Panc1 (cell line): ENCODE measurements at regions not wholly inside any gene's neighbourhood (a gene's known extent, or its start where the extent isn't known, plus 50 kb on each side); places are given as distances from the start of the nearest gene placed in this dataset.

Source experiments
- ATAC-seq: fragments of 200-7000 bp; cut with Tn5 transposase; 2 replicates; pipeline ENCODE4 v1.9.1; 2020; ENCODE audit warnings: mild to moderate bottlenecking, moderate library complexity
- BruUV-seq: library from RNA; stranded (reverse); fragments of 400-500 nt; replicated peaks from 2 replicates; lab custom pipeline; 2021; lab: Mats Ljungman, UMichigan
- CTCF ChIA-PET: fragments of 300-600 bp; sonication (Branson Sonifier 250); formaldehyde crosslinking; loops from one replicate; lab custom pipeline; 2022; ENCODE audit warnings: antibody characterized with exemption; lab: Charles Lee
- POLR2A ChIA-PET: fragments of 300-600 bp; sonication (Branson Sonifier 250); formaldehyde crosslinking; loops from one replicate; lab custom pipeline; 2022; ENCODE audit warnings: antibody characterized with exemption; lab: Charles Lee
- DNase-seq: peaks from one replicate; pipeline ENCODE4 v3.0.0-alpha.2; 2010; ENCODE audit warnings: low read depth, low spot score
- H3K27ac ChIP-seq: 2 replicates; pipeline ENCODE4 v1.5.1; 2011; ENCODE audit warnings: mild to moderate bottlenecking, low read length, inconsistent platforms
- H3K27me3 ChIP-seq: fragments of 200-500 bp; sonication (Bioruptor generic); 2 replicates; pipeline ENCODE4 v1.6.0; 2014; ENCODE audit warnings: low read length, inconsistent platforms; ENCODE audit not compliant: control insufficient read depth, insufficient read depth
- H3K36me3 ChIP-seq: fragments of 200-500 bp; sonication (Bioruptor generic); 2 replicates; pipeline ENCODE4 v1.5.1; 2014; ENCODE audit warnings: inconsistent platforms, mild to moderate bottlenecking, low read length, moderate library complexity; ENCODE audit not compliant: control insufficient read depth, insufficient read depth
- H3K4me1 ChIP-seq: 2 replicates; pipeline ENCODE4 v1.5.1; 2011; ENCODE audit warnings: inconsistent platforms, mild to moderate bottlenecking, low read length, moderate library complexity; ENCODE audit not compliant: control insufficient read depth, insufficient read depth
- H3K4me3 ChIP-seq, 2 experiments: 2 replicates each; pipeline ENCODE4 v1.5.1; 2011 to 2012; ENCODE audit warnings: low read depth in 2 of 2, low read length in 2 of 2, mild to moderate bottlenecking in 2 of 2, inconsistent platforms in 1 of 2, moderate library complexity in 1 of 2
- H3K9me3 ChIP-seq: fragments of 200-500 bp; sonication (Bioruptor generic); 2 replicates; pipeline ENCODE4 v1.5.1; 2014; ENCODE audit warnings: low read depth, mild to moderate bottlenecking, inconsistent platforms, low read length, moderate library complexity; ENCODE audit not compliant: control insufficient read depth, insufficient read depth
- POLR2AphosphoS5 ChIP-seq: IDR thresholded peaks from 2 replicates; pipeline ENCODE4 v1.6.1; 2012; ENCODE audit warnings: mild to moderate bottlenecking, low read depth, low read length, moderate library complexity
- SIN3A ChIP-seq: IDR thresholded peaks from 2 replicates; pipeline ENCODE4 v1.6.1; 2012; ENCODE audit warnings: low read depth, mild to moderate bottlenecking, low read length, moderate library complexity, borderline replicate concordance; ENCODE audit not compliant: insufficient read depth
- TCF7L2 ChIP-seq: IDR thresholded peaks from 2 replicates; pipeline ENCODE4 v1.6.1; 2011; ENCODE audit warnings: mild to moderate bottlenecking, low read depth, low read length, inconsistent platforms
- in situ Hi-C: cut with HindIII; loops from 2 replicates; pipeline ENCODE4 v1.10.0; 2016; ENCODE audit warnings: low sequenced_read_pairs, low pct_unique_long_range_greater_than_20kb
- intact Hi-C: fragments of 100-400 bp; cut with micrococcal nuclease; formaldehyde crosslinking; loops from one replicate; pipeline ENCODE4 v1.10.0; 2022; ENCODE audit not compliant: unreplicated experiment
- TF ChIP-seq, protein P1 (sequence below): fragments of 450-650 bp; IDR thresholded peaks from 2 replicates; pipeline ENCODE4 v1.5.1; 2017; ENCODE audit warnings: mild to moderate bottlenecking
- TF ChIP-seq, protein P2 (sequence below), 2 experiments: IDR thresholded peaks; 2 replicates each; pipeline ENCODE4 v1.6.1; 2011 to 2012; ENCODE audit warnings: low read depth in 2 of 2, control low read depth in 1 of 2, low read length in 1 of 2, mild to moderate bottlenecking in 1 of 2, moderate library complexity in 1 of 2; ENCODE audit not compliant: insufficient read depth in 1 of 2

DNA sequence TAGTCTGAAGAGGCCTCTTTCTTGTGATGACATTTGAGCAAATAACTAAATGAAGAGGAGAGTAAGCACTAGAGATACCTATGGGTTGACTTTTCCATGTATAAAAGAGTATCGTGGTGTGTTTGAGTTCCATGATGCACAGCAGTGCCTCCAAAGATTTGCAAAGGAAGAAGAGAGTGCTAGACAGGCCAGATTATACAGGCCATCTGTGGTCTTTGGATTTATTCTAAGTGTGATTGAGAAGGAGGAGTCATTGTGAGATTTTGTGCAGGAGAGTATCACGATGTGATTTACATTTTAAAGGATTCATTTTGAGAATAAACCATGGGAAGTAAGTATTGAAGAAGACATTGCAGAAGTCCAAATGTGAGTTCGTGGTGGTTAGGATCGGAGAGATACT, 695.9 kb upstream of the FAM98A start:
- ChIA-PET CTCF (no interaction called here), POLR2A (no interaction called here)
- H3K36me3 ChIP-seq: no peaks in the 10 kb centered on the region
- H3K4me1 ChIP-seq: no peaks in the 10 kb centered on the region
- no peaks in the 10 kb centered on the region for H3K9me3 ChIP-seq
- no peak for TF ChIP-seq TCF7L2
- TF ChIP-seq POLR2AphosphoS5: no peak
- TF ChIP-seq, protein P1, sequence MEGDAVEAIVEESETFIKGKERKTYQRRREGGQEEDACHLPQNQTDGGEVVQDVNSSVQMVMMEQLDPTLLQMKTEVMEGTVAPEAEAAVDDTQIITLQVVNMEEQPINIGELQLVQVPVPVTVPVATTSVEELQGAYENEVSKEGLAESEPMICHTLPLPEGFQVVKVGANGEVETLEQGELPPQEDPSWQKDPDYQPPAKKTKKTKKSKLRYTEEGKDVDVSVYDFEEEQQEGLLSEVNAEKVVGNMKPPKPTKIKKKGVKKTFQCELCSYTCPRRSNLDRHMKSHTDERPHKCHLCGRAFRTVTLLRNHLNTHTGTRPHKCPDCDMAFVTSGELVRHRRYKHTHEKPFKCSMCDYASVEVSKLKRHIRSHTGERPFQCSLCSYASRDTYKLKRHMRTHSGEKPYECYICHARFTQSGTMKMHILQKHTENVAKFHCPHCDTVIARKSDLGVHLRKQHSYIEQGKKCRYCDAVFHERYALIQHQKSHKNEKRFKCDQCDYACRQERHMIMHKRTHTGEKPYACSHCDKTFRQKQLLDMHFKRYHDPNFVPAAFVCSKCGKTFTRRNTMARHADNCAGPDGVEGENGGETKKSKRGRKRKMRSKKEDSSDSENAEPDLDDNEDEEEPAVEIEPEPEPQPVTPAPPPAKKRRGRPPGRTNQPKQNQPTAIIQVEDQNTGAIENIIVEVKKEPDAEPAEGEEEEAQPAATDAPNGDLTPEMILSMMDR: no peak
- TF ChIP-seq SIN3A: no peak
- TF ChIP-seq, protein P2, sequence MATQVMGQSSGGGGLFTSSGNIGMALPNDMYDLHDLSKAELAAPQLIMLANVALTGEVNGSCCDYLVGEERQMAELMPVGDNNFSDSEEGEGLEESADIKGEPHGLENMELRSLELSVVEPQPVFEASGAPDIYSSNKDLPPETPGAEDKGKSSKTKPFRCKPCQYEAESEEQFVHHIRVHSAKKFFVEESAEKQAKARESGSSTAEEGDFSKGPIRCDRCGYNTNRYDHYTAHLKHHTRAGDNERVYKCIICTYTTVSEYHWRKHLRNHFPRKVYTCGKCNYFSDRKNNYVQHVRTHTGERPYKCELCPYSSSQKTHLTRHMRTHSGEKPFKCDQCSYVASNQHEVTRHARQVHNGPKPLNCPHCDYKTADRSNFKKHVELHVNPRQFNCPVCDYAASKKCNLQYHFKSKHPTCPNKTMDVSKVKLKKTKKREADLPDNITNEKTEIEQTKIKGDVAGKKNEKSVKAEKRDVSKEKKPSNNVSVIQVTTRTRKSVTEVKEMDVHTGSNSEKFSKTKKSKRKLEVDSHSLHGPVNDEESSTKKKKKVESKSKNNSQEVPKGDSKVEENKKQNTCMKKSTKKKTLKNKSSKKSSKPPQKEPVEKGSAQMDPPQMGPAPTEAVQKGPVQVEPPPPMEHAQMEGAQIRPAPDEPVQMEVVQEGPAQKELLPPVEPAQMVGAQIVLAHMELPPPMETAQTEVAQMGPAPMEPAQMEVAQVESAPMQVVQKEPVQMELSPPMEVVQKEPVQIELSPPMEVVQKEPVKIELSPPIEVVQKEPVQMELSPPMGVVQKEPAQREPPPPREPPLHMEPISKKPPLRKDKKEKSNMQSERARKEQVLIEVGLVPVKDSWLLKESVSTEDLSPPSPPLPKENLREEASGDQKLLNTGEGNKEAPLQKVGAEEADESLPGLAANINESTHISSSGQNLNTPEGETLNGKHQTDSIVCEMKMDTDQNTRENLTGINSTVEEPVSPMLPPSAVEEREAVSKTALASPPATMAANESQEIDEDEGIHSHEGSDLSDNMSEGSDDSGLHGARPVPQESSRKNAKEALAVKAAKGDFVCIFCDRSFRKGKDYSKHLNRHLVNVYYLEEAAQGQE (IDR thresholded peaks at IDR 0.05; ENCODE audit: insufficient read depth in 1 of 2, low read depth in 2 of 2, low read length in 1 of 2): no peak
- no TSS peak for BruUV-seq
- no peak overlapping the region for H3K27ac ChIP-seq
- in situ Hi-C loops: no loop called here
- intact Hi-C loops: no loop called here
- H3K27me3 ChIP-seq: no peaks in the 10 kb centered on the region
- no peak overlapping the region for H3K4me3 ChIP-seq
- ATAC-seq (no peak), DNase-seq (no peak)

DNA sequence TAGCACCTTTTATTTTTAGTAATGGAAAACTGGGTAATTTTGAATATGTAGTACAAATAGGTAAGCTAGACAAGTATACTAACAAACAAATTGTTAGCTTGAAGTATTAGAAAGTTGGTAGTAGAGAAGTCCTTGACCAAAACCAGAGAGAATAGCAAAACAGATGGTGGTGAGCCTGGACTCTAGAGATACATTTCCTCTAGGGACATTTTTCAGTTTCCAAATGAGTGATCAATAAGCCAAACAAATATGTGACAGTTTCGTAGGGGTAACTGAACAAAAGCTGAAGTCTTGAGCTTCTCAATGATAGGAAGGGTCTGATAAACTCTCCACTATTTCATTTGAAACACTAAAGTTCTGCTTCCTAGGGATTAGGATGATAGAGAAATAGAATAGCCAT, 692.0 kb upstream of the FAM98A start:
- CTCF ChIA-PET: no interaction called here
- H3K9me3 ChIP-seq: no peaks in the 10 kb centered on the region
- intact Hi-C loops: no loop called here
- no peaks in the 10 kb centered on the region for H3K36me3 ChIP-seq
- no TSS peak for BruUV-seq
- TF ChIP-seq, protein P2 (IDR thresholded peaks at IDR 0.05; ENCODE audit: insufficient read depth in 1 of 2, low read depth in 2 of 2, low read length in 1 of 2): no peak
- TF ChIP-seq, protein P1: no peak
- TF ChIP-seq SIN3A: no peak
- TF ChIP-seq TCF7L2: no peak
- no peak for TF ChIP-seq POLR2AphosphoS5
- DNase-seq (no peak), ATAC-seq (no peak)
- in situ Hi-C loops: no loop called here
- POLR2A ChIA-PET: no interaction called here
- no peaks in the 10 kb centered on the region for H3K27me3 ChIP-seq
- no peaks in the 10 kb centered on the region for H3K4me1 ChIP-seq
- H3K27ac ChIP-seq: no peak overlapping the region
- no peak overlapping the region for H3K4me3 ChIP-seq
